ENCODE measurements at regions not wholly inside any gene's neighbourhood (a gene's known extent, or its start where the extent isn't known, plus 50 kb on each side); places are given as distances from the start of the nearest gene placed in this dataset.

DNA sequence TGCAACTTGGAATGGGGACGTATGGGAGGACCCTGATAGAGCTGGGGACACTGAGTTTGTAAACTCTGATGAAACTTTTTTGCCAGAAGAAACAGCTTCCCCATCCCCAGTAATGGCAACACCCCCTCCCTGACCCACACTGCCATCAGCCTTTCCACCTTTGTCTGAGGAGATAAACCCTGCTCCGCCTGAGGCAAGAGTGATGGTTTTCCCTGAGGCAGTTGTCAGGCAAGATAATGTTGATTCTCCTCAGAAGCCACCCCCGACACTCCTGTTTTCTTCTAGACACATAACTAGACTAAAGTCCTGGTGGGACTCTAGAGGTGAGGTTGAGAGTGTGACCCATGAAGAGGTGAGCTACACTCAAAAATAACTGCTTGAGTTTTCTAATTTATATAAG lies 71.9 kb upstream of the STK26 start:
- no peaks in the 10 kb centered on the region for H3K4me1 ChIP-seq (ENCODE audit: control insufficient read depth in 2 of 2, insufficient read depth in 1 of 2, low read depth in 1 of 2, low read length in 2 of 2)
- no peak for DNase-seq (ENCODE audit: low spot score)
- no peak overlapping the region for H2AFZ ChIP-seq (ENCODE audit: low read length)
- no peak overlapping the region for H2BK12ac ChIP-seq (ENCODE audit: low read length)
- H3K14ac ChIP-seq (ENCODE audit: low read length), result no peak overlapping the region
- no peak overlapping the region for H2BK5ac ChIP-seq (ENCODE audit: low read length)
- no peak overlapping the region for H2BK15ac ChIP-seq (ENCODE audit: low read length)
- WGBS, 2 donors (ENCODE audit: extremely low coverage in 2 of 2, insufficient read length in 2 of 2, insufficient replicate concordance in 1 of 2), result no CpG with 5 or more reads among the region's 3 CpGs
- no peaks in the 10 kb centered on the region for H3K36me3 ChIP-seq (replicated peaks in 1 of 2; ENCODE audit: control insufficient read depth in 2 of 2, insufficient read depth in 2 of 2, low read length in 2 of 2)
- no peak overlapping the region for H3K18ac ChIP-seq (ENCODE audit: low read length)
- H3K4me3 ChIP-seq (ENCODE audit: low read length in 2 of 2), result no peak overlapping the region
- H3K79me1 ChIP-seq (ENCODE audit: low read depth, low read length), result no peaks in the 10 kb centered on the region
- no peak overlapping the region for H2BK120ac ChIP-seq (ENCODE audit: low read depth, low read length)
- no peak overlapping the region for H3K4ac ChIP-seq (ENCODE audit: low read length)
- H3K4me2 ChIP-seq (ENCODE audit: insufficient read depth, low read length, poor library complexity, severe bottlenecking), result no peak overlapping the region
- H2AK5ac ChIP-seq (ENCODE audit: low read depth, low read length), result no peak overlapping the region
- no peak overlapping the region for H4K91ac ChIP-seq (ENCODE audit: low read depth, low read length, poor library complexity)
- no peaks in the 10 kb centered on the region for H3K9me3 ChIP-seq (replicated peaks in 1 of 2; ENCODE audit: control insufficient read depth in 2 of 2, insufficient read depth in 1 of 2, low read depth in 1 of 2, low read length in 2 of 2)
- H3K23ac ChIP-seq (ENCODE audit: low read depth, low read length, poor library complexity), result no peak overlapping the region
- no peak overlapping the region for H3K27ac ChIP-seq (replicated peaks; ENCODE audit: low read length)
- H3K9ac ChIP-seq (ENCODE audit: low read depth, low read length, poor library complexity), result no peak overlapping the region
- peaks cover 0 to 12% (median 0%) of the 10 kb centered on the region in 3 experiments for H3K27me3 ChIP-seq (ENCODE audit: control insufficient read depth in 3 of 3, insufficient read depth in 3 of 3, low read depth in 1 of 3, low read length in 3 of 3)
- H4K8ac ChIP-seq (ENCODE audit: low read depth, low read length), result no peak overlapping the region

DNA sequence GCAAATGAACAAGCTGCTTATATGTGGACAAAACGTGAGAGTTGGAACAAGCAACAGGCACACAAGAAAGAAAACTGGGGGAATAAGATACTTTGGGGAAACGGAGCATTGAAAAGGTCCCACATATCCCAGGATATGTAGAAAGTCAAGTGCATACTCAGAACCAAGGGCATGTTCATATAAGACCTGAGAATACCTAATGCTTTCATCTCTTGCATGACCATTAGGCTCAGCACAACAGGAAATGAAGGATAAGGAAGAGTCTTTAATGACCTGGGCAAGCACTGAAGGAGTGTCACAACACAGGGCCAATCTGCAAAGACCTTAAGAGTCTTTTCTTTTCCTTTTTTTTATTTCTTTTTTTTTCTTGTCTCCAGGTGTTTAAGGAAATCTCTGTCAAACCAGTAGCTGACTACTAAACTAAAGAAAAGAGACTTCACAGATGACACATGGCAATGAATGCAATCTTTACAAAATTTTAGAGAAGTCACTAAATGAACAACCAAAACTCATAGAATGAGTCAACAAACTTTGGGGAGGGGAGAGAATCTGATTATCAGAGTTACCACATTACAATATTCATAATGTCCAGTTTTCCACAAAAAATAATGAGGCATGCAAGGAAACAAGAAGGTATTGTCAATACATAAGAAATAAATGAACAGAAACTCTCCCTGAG lies 67.9 kb upstream of the STK26 start:
- Histone ChIP-seq H3K4me3 (ENCODE audit: low read length in 2 of 2) (no peak overlapping the region), H2BK5ac (ENCODE audit: low read length) (no peak overlapping the region), H3K14ac (ENCODE audit: low read length) (no peak overlapping the region), H3K4me1 (ENCODE audit: control insufficient read depth in 2 of 2, insufficient read depth in 1 of 2, low read depth in 1 of 2, low read length in 2 of 2) (no peaks in the 10 kb centered on the region), H2BK120ac (ENCODE audit: low read depth, low read length) (no peak overlapping the region), H3K27ac (replicated peaks; ENCODE audit: low read length) (no peak overlapping the region), H3K4ac (ENCODE audit: low read length) (no peak overlapping the region), H3K27me3 (ENCODE audit: control insufficient read depth in 3 of 3, insufficient read depth in 3 of 3, low read depth in 1 of 3, low read length in 3 of 3) (peaks cover 0 to 11% (median 0%) of the 10 kb centered on the region in 3 experiments), H3K4me2 (ENCODE audit: insufficient read depth, low read length, poor library complexity, severe bottlenecking) (no peak overlapping the region), H3K36me3 (replicated peaks in 1 of 2; ENCODE audit: control insufficient read depth in 2 of 2, insufficient read depth in 2 of 2, low read length in 2 of 2) (no peaks in the 10 kb centered on the region), H2AK5ac (ENCODE audit: low read depth, low read length) (no peak overlapping the region), H2BK12ac (ENCODE audit: low read length) (no peak overlapping the region), H3K23ac (ENCODE audit: low read depth, low read length, poor library complexity) (no peak overlapping the region), H2BK15ac (ENCODE audit: low read length) (no peak overlapping the region), H3K9me3 (replicated peaks in 1 of 2; ENCODE audit: control insufficient read depth in 2 of 2, insufficient read depth in 1 of 2, low read depth in 1 of 2, low read length in 2 of 2) (no peaks in the 10 kb centered on the region), H3K9ac (ENCODE audit: low read depth, low read length, poor library complexity) (no peak overlapping the region), H2AFZ (ENCODE audit: low read length) (no peak overlapping the region), H4K8ac (ENCODE audit: low read depth, low read length) (no peak overlapping the region), H3K18ac (ENCODE audit: low read length) (no peak overlapping the region), H4K91ac (ENCODE audit: low read depth, low read length, poor library complexity) (no peak overlapping the region), H3K79me1 (ENCODE audit: low read depth, low read length) (no peaks in the 10 kb centered on the region)
- WGBS, 2 donors (ENCODE audit: extremely low coverage in 2 of 2, insufficient read length in 2 of 2, insufficient replicate concordance in 1 of 2), result no CpG with 5 or more reads among the region's 2 CpGs
- DNase-seq (ENCODE audit: low spot score), result no peak

DNA sequence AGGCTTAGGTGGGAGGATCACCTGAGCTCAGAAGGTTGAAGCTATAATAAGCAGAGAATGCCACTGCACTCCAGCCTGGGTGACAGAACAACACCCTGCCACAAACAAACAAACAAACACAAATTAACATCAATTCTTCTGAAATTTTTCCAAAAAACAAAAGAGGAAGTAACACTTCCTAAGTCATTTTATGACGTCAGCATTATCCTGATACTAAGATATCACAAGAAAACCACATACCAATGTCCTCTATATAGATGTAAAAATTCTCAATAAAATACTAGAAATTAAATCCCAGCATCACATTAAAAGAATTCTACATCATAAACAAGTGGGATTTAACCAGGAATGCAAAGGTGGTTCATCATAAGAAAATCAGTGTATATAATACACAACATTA lies 64.4 kb upstream of the STK26 start:
- no peak overlapping the region for H3K14ac ChIP-seq (ENCODE audit: low read length)
- no peaks in the 10 kb centered on the region for H3K79me1 ChIP-seq (ENCODE audit: low read depth, low read length)
- H2BK5ac ChIP-seq (ENCODE audit: low read length), result no peak overlapping the region
- H3K27ac ChIP-seq (replicated peaks; ENCODE audit: low read length), result no peak overlapping the region
- H3K4ac ChIP-seq (ENCODE audit: low read length), result no peak overlapping the region
- H2BK15ac ChIP-seq (ENCODE audit: low read length), result no peak overlapping the region
- H3K4me1 ChIP-seq (ENCODE audit: control insufficient read depth in 2 of 2, insufficient read depth in 1 of 2, low read depth in 1 of 2, low read length in 2 of 2), result no peaks in the 10 kb centered on the region
- peaks cover 0 to 11% (median 0%) of the 10 kb centered on the region in 3 experiments for H3K27me3 ChIP-seq (ENCODE audit: control insufficient read depth in 3 of 3, insufficient read depth in 3 of 3, low read depth in 1 of 3, low read length in 3 of 3)
- no peak overlapping the region for H3K4me3 ChIP-seq (ENCODE audit: low read length in 2 of 2)
- no peak overlapping the region for H4K91ac ChIP-seq (ENCODE audit: low read depth, low read length, poor library complexity)
- no peak overlapping the region for H2AK5ac ChIP-seq (ENCODE audit: low read depth, low read length)
- H3K36me3 ChIP-seq (replicated peaks in 1 of 2; ENCODE audit: control insufficient read depth in 2 of 2, insufficient read depth in 2 of 2, low read length in 2 of 2), result no peaks in the 10 kb centered on the region
- no peak overlapping the region for H4K8ac ChIP-seq (ENCODE audit: low read depth, low read length)
- no peak for DNase-seq (ENCODE audit: low spot score)
- no peak overlapping the region for H3K9ac ChIP-seq (ENCODE audit: low read depth, low read length, poor library complexity)
- WGBS, 2 donors (ENCODE audit: extremely low coverage in 2 of 2, insufficient read length in 2 of 2, insufficient replicate concordance in 1 of 2), result no CpG with 5 or more reads among the region's 1 CpG
- H3K23ac ChIP-seq (ENCODE audit: low read depth, low read length, poor library complexity), result no peak overlapping the region
- no peak overlapping the region for H2BK120ac ChIP-seq (ENCODE audit: low read depth, low read length)
- no peak overlapping the region for H3K18ac ChIP-seq (ENCODE audit: low read length)
- no peaks in the 10 kb centered on the region for H3K9me3 ChIP-seq (replicated peaks in 1 of 2; ENCODE audit: control insufficient read depth in 2 of 2, insufficient read depth in 1 of 2, low read depth in 1 of 2, low read length in 2 of 2)
- no peak overlapping the region for H3K4me2 ChIP-seq (ENCODE audit: insufficient read depth, low read length, poor library complexity, severe bottlenecking)
- H2AFZ ChIP-seq (ENCODE audit: low read length), result no peak overlapping the region
- H2BK12ac ChIP-seq (ENCODE audit: low read length), result no peak overlapping the region

DNA sequence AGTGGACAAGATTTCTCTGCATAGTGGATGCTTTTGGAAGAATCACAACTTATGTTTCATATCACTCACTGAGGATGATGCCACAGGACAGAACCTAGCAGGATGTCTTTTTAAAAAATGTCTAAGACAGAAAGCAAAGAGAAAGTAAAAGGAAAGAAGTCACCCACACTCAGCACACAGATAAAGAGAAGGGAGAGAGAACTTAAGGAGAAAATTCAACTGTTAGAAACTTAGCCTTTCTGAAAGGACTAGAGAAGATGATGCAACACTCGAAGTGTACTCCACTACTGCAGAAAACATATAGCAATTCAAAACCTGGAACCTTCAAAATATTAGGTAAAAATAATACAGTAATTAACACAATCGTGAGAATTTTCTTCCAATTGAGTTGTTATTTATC lies 52.8 kb upstream of the STK26 start:
- Histone ChIP-seq H2AK5ac (ENCODE audit: low read depth, low read length) (no peak overlapping the region), H3K9ac (ENCODE audit: low read depth, low read length, poor library complexity) (no peak overlapping the region), H3K4me2 (ENCODE audit: insufficient read depth, low read length, poor library complexity, severe bottlenecking) (no peak overlapping the region), H3K14ac (ENCODE audit: low read length) (no peak overlapping the region), H3K4ac (ENCODE audit: low read length) (no peak overlapping the region), H4K8ac (ENCODE audit: low read depth, low read length) (no peak overlapping the region), H2BK5ac (ENCODE audit: low read length) (no peak overlapping the region), H2BK15ac (ENCODE audit: low read length) (no peak overlapping the region), H4K91ac (ENCODE audit: low read depth, low read length, poor library complexity) (no peak overlapping the region), H3K23ac (ENCODE audit: low read depth, low read length, poor library complexity) (no peak overlapping the region), H3K4me3 (ENCODE audit: low read length in 2 of 2) (no peak overlapping the region), H3K36me3 (replicated peaks in 1 of 2; ENCODE audit: control insufficient read depth in 2 of 2, insufficient read depth in 2 of 2, low read length in 2 of 2) (no peaks in the 10 kb centered on the region), H2BK12ac (ENCODE audit: low read length) (no peak overlapping the region), H3K79me1 (ENCODE audit: low read depth, low read length) (no peaks in the 10 kb centered on the region), H3K18ac (ENCODE audit: low read length) (no peak overlapping the region), H3K27ac (replicated peaks; ENCODE audit: low read length) (no peak overlapping the region), H3K27me3 (ENCODE audit: control insufficient read depth in 3 of 3, insufficient read depth in 3 of 3, low read depth in 1 of 3, low read length in 3 of 3) (peaks cover 0 to 21% (median 0%) of the 10 kb centered on the region in 3 experiments), H2BK120ac (ENCODE audit: low read depth, low read length) (no peak overlapping the region), H2AFZ (ENCODE audit: low read length) (no peak overlapping the region), H3K9me3 (replicated peaks in 1 of 2; ENCODE audit: control insufficient read depth in 2 of 2, insufficient read depth in 1 of 2, low read depth in 1 of 2, low read length in 2 of 2) (no peaks in the 10 kb centered on the region), H3K4me1 (ENCODE audit: control insufficient read depth in 2 of 2, insufficient read depth in 1 of 2, low read depth in 1 of 2, low read length in 2 of 2) (no peaks in the 10 kb centered on the region)
- no peak for DNase-seq (ENCODE audit: low spot score)
- WGBS, 2 donors (ENCODE audit: extremely low coverage in 2 of 2, insufficient read length in 2 of 2, insufficient replicate concordance in 1 of 2), result no CpG with 5 or more reads among the region's 2 CpGs
